ENCODE measurements at regions not wholly inside any gene's neighbourhood (a gene's known extent, or its start where the extent isn't known, plus 50 kb on each side); places are given as distances from the start of the nearest gene placed in this dataset.

GRCh38 chr7:66466081-66466600 lies 162.5 kb upstream of the KCTD7 start:
- no peak for TF ChIP-seq CTCF (IDR thresholded peaks at IDR 0.05)
- TF ChIP-seq POLR2A (IDR thresholded peaks at IDR 0.05): no peak
